IMR-90 (cell line): ENCODE measurements at regions not wholly inside any gene's neighbourhood (a gene's known extent, or its start where the extent isn't known, plus 50 kb on each side); places are given as distances from the start of the nearest gene placed in this dataset.

Experiments used
- ATAC-seq: fragments of 200-7000 bp; cut with Tn5 transposase; 2 replicates; pipeline ENCODE4 v1.9.1; 2020; ENCODE audit warnings: low read depth, mild to moderate bottlenecking, moderate library complexity
- BruUV-seq: library from RNA; stranded (reverse); fragments of 400-500 nt; replicated peaks from 2 replicates; lab custom pipeline; 2021; lab: Mats Ljungman, UMichigan
- CTCF ChIA-PET: fragments of 300-600 bp; formaldehyde crosslinking; extraction: SDS; loops from one replicate; lab custom pipeline; 2021; ENCODE audit warnings: antibody characterized with exemption; lab: Yijun Ruan, JAX
- POLR2A ChIA-PET: fragments of 300-600 bp; sonication (Branson Sonifier 250); formaldehyde crosslinking; loops from one replicate; lab custom pipeline; 2022; ENCODE audit warnings: antibody characterized with exemption; ENCODE audit not compliant: unreplicated experiment; lab: Charles Lee
- DNase-seq: peaks from one replicate; pipeline ENCODE4 v3.0.0; 2013
- H2AFZ ChIP-seq: replicated peaks from 2 replicates; pipeline ENCODE3; 2013; ENCODE audit warnings: low read length, mild to moderate bottlenecking; ENCODE audit not compliant: poor library complexity
- H2AK5ac ChIP-seq: 2 replicates; pipeline ENCODE4 v1.6.1; 2013; ENCODE audit warnings: low read depth, low read length, inconsistent platforms
- H2AK9ac ChIP-seq: replicated peaks from 2 replicates; pipeline ENCODE3; 2013; ENCODE audit warnings: mild to moderate bottlenecking, low read depth, low read length, moderate library complexity; ENCODE audit not compliant: poor library complexity
- H2BK120ac ChIP-seq: 2 replicates; pipeline ENCODE4 v1.6.1; 2013; ENCODE audit warnings: low read depth, low read length, inconsistent platforms
- H2BK15ac ChIP-seq: 3 replicates; pipeline ENCODE4 v1.6.1; 2013; ENCODE audit warnings: low read depth, low read length, inconsistent platforms
- H2BK20ac ChIP-seq: 2 replicates; pipeline ENCODE4 v1.6.1; 2013; ENCODE audit warnings: low read depth, mild to moderate bottlenecking, inconsistent platforms, low read length, moderate library complexity
- H2BK5ac ChIP-seq: 2 replicates; pipeline ENCODE4 v1.6.1; 2013; ENCODE audit warnings: mild to moderate bottlenecking, low read depth, low read length, inconsistent platforms; ENCODE audit not compliant: poor library complexity, severe bottlenecking
- H3K14ac ChIP-seq: replicated peaks from 2 replicates; pipeline ENCODE4 v1.6.1; 2013; ENCODE audit warnings: low read depth, low read length, inconsistent platforms
- H3K18ac ChIP-seq: 2 replicates; pipeline ENCODE4 v1.6.1; 2013; ENCODE audit warnings: low read depth, low read length, control low read depth
- H3K23ac ChIP-seq: 2 replicates; pipeline ENCODE4 v1.6.1; 2013; ENCODE audit warnings: low read depth, low read length, inconsistent platforms
- H3K27ac ChIP-seq: 2 replicates; pipeline ENCODE4 v1.5.1; 2013; ENCODE audit warnings: mild to moderate bottlenecking, control low read depth, low read length; ENCODE audit not compliant: insufficient read depth
- H3K27me3 ChIP-seq: 2 replicates; pipeline ENCODE4 v1.6.1; 2013; ENCODE audit warnings: low read length; ENCODE audit not compliant: control insufficient read depth, insufficient read depth
- H3K36me3 ChIP-seq: 2 replicates; pipeline ENCODE4 v1.6.1; 2013; ENCODE audit warnings: low read length, mixed read lengths; ENCODE audit not compliant: control insufficient read depth, insufficient read depth
- H3K4ac ChIP-seq: 2 replicates; pipeline ENCODE4 v1.6.1; 2013; ENCODE audit warnings: low read depth, low read length, inconsistent platforms
- H3K4me1 ChIP-seq: 2 replicates; pipeline ENCODE4 v1.6.1; 2013; ENCODE audit warnings: low read length, mixed read lengths; ENCODE audit not compliant: control insufficient read depth, insufficient read depth
- H3K4me2 ChIP-seq: 2 replicates; pipeline ENCODE4 v1.6.1; 2013; ENCODE audit warnings: low read depth, mild to moderate bottlenecking, control low read depth, low read length, moderate library complexity
- H3K4me3 ChIP-seq: 2 replicates; pipeline ENCODE4 v1.5.1; 2013; ENCODE audit warnings: low read depth, mild to moderate bottlenecking, control low read depth, low read length, moderate library complexity; ENCODE audit not compliant: insufficient read depth
- H3K56ac ChIP-seq: 2 replicates; pipeline ENCODE4 v1.6.1; 2013; ENCODE audit warnings: low read length, inconsistent platforms; ENCODE audit not compliant: insufficient read depth; ENCODE audit errors: extremely low read depth
- H3K79me1 ChIP-seq, 2 experiments: 2 replicates each; pipeline ENCODE4 v1.6.1; 2013; ENCODE audit warnings: low read length in 2 of 2, inconsistent platforms in 1 of 2, low read depth in 1 of 2
- H3K9ac ChIP-seq: 2 replicates; pipeline ENCODE4 v1.6.1; 2013; ENCODE audit warnings: low read depth, low read length, control low read depth
- H3K9me1 ChIP-seq: 2 replicates; pipeline ENCODE4 v1.6.1; 2013; ENCODE audit warnings: low read length, inconsistent platforms; ENCODE audit not compliant: insufficient read depth
- H3K9me3 ChIP-seq: 2 replicates; pipeline ENCODE4 v1.6.1; 2013; ENCODE audit warnings: low read length; ENCODE audit not compliant: control insufficient read depth, insufficient read depth
- H4K20me1 ChIP-seq: 2 replicates; pipeline ENCODE4 v1.6.1; 2013; ENCODE audit warnings: low read length, inconsistent platforms; ENCODE audit not compliant: insufficient read depth
- H4K5ac ChIP-seq: 2 replicates; pipeline ENCODE4 v1.6.1; 2013; ENCODE audit warnings: mild to moderate bottlenecking, low read depth, low read length, control low read depth
- H4K8ac ChIP-seq, 2 experiments: 2 replicates each; pipeline ENCODE4 v1.6.1; 2013; ENCODE audit warnings: low read depth in 2 of 2, low read length in 2 of 2, control low read depth in 1 of 2, inconsistent platforms in 1 of 2
- H4K91ac ChIP-seq: 2 replicates; pipeline ENCODE4 v1.6.1; 2013; ENCODE audit warnings: low read depth, low read length, inconsistent platforms; ENCODE audit not compliant: insufficient read depth
- CHD1 ChIP-seq: IDR thresholded peaks from 2 replicates; pipeline ENCODE4 v1.6.1; 2012; ENCODE audit warnings: low read depth, low read length, improper control_type of control experiment
- MAFK ChIP-seq: IDR thresholded peaks from 2 replicates; pipeline ENCODE4 v1.6.1; 2012; ENCODE audit warnings: low read depth, low read length, improper control_type of control experiment
- RCOR1 ChIP-seq: IDR thresholded peaks from 2 replicates; pipeline ENCODE4 v1.6.1; 2012; ENCODE audit warnings: mild to moderate bottlenecking, low read length, improper control_type of control experiment; ENCODE audit not compliant: insufficient replicate concordance
- WGBS, 2 experiments: methylation state at CpG; one replicate each; pipeline versions ENCODE4 v1.1.5 to v1.1.7; 2013; ENCODE audit warnings: missing lambda C conversion rate in 2 of 2; ENCODE audit not compliant: insufficient read length in 1 of 2; ENCODE audit errors: extremely low coverage in 2 of 2; 5-methylcytosine and 5-hydroxymethylcytosine counted together
- dilution Hi-C: fragments of 300-500 bp; cut with HindIII; formaldehyde crosslinking; loops from one replicate; pipeline ENCODE4 v1.14.3; 2018; ENCODE audit warnings: low sequenced_read_pairs; ENCODE audit not compliant: unreplicated experiment
- in situ Hi-C: fragments of 300-500 bp; cut with MboI; formaldehyde crosslinking; loops from 3 replicates; pipeline ENCODE4 v1.14.3; 2019; ENCODE audit warnings: low sequenced_read_pairs, inconsistent platforms, mixed read lengths
- intact Hi-C: fragments of 100-400 bp; cut with micrococcal nuclease; formaldehyde crosslinking; loops from 2 replicates; pipeline ENCODE4 v1.10.0; 2022
- TF ChIP-seq, protein P1 (sequence below): fragments of 150-350 bp; IDR thresholded peaks from 2 replicates; pipeline ENCODE4 v1.6.1; 2017; ENCODE audit warnings: mild to moderate bottlenecking, antibody characterized with exemption, low read length, low read depth

DNA sequence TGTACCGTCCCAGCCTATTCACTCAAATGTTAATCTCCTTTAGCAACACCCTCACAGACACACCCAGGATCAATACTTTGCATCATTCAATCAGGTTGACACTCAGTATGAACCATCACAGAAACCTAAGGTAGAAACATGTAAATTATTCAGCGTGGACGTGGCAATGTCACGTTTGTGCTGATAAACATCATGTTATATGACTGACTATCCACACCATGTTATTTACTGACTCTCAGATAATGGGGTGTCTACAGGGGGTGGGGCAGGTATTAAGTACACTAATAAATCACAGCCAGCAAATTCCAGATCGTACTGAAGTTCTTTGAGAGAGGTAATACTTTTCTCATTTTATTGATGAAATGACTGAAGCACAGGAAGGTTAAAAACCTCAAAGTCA lies 280.0 kb downstream of the C12orf75 start:
- dilution Hi-C loops (no loop called here), intact Hi-C loops (no loop called here), in situ Hi-C loops (no loop called here)
- Histone ChIP-seq H2BK15ac (no peak overlapping the region), H3K4ac (no peak overlapping the region), H2BK5ac (no peak overlapping the region), H2AK9ac (no peak overlapping the region), H3K23ac (no peak overlapping the region), H3K79me1 (no peaks in the 10 kb centered on the region), H2AK5ac (no peak overlapping the region), H3K9me1 (no peaks in the 10 kb centered on the region), H3K56ac (no peak overlapping the region), H3K9ac (no peak overlapping the region), H2BK20ac (no peak overlapping the region), H3K9me3 (no peaks in the 10 kb centered on the region), H4K5ac (no peak overlapping the region), H3K4me2 (no peak overlapping the region), H2AFZ (no peak overlapping the region), H3K27ac (no peak overlapping the region), H4K91ac (no peak overlapping the region), H4K8ac (no peak overlapping the region), H3K18ac (no peak overlapping the region), H3K14ac (no peak overlapping the region), H3K27me3 (peaks cover 2% of the 10 kb centered on the region; the same call in 1 of the 2 replicates), H3K4me1 (no peaks in the 10 kb centered on the region), H2BK120ac (no peak overlapping the region), H4K20me1 (no peaks in the 10 kb centered on the region), H3K36me3 (no peaks in the 10 kb centered on the region), H3K4me3 (no peak overlapping the region)
- no peak for TF ChIP-seq RCOR1
- TF ChIP-seq MAFK = no peak
- no peak for TF ChIP-seq CHD1
- TF ChIP-seq, protein P1, sequence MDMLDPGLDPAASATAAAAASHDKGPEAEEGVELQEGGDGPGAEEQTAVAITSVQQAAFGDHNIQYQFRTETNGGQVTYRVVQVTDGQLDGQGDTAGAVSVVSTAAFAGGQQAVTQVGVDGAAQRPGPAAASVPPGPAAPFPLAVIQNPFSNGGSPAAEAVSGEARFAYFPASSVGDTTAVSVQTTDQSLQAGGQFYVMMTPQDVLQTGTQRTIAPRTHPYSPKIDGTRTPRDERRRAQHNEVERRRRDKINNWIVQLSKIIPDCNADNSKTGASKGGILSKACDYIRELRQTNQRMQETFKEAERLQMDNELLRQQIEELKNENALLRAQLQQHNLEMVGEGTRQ = no peak
- CTCF ChIA-PET = no interaction called here
- no CpG with 5 or more reads among the region's 5 CpGs for WGBS, 2 experiments
- ATAC-seq (no peak), DNase-seq (no peak)
- POLR2A ChIA-PET = no interaction called here
- BruUV-seq = no TSS peak
